Thymus (tissue), 11 donors: ENCODE measurements at regions not wholly inside any gene's neighbourhood (a gene's known extent, or its start where the extent isn't known, plus 50 kb on each side); places are given as distances from the start of the nearest gene placed in this dataset.

Source experiments
- DNase-seq, 9 donors: peaks; one replicate each; pipeline ENCODE4 v3.0.0-alpha.2; 2013; ENCODE audit warnings: low spot score in 9 of 9, low read depth in 6 of 9, missing footprints in 1 of 9
- H3K27ac ChIP-seq, 2 donors: one replicate each; pipeline ENCODE4 v1.5.1; 2013; ENCODE audit warnings: control low read depth in 1 of 2, low read depth in 1 of 2, low read length in 1 of 2, mild to moderate bottlenecking in 1 of 2, moderate library complexity in 1 of 2
- H3K27me3 ChIP-seq, 2 donors: one replicate each; pipeline ENCODE4 v1.5.1; 2013; ENCODE audit warnings: low read length in 1 of 2; ENCODE audit not compliant: control insufficient read depth in 2 of 2, insufficient read depth in 1 of 2
- H3K36me3 ChIP-seq, 2 donors: one replicate each; pipeline ENCODE4 v1.5.1; 2013; ENCODE audit warnings: low read length in 1 of 2, mild to moderate bottlenecking in 1 of 2, moderate library complexity in 1 of 2; ENCODE audit not compliant: control insufficient read depth in 2 of 2, insufficient read depth in 2 of 2
- H3K4me1 ChIP-seq, 2 donors: one replicate each; pipeline ENCODE4 v1.5.1; 2013; ENCODE audit warnings: low read length in 2 of 2; ENCODE audit not compliant: control insufficient read depth in 2 of 2, insufficient read depth in 2 of 2
- H3K4me3 ChIP-seq, 2 donors: one replicate each; pipeline ENCODE4 v1.5.1; 2013; ENCODE audit warnings: low read length in 2 of 2, control low read depth in 1 of 2, mild to moderate bottlenecking in 1 of 2
- H3K9me3 ChIP-seq, 2 donors: one replicate each; pipeline ENCODE4 v1.5.1; 2013; ENCODE audit warnings: low read length in 1 of 2, mild to moderate bottlenecking in 1 of 2; ENCODE audit not compliant: control insufficient read depth in 2 of 2, insufficient read depth in 1 of 2
- WGBS: extraction: QIAGEN DNeasy Blood & Tissue Kit; methylation state at CpG from one replicate; pipeline ENCODE4 v1.1.7; 2013; 5-methylcytosine and 5-hydroxymethylcytosine counted together
- donor health status: healthy.

GRCh38 chrX:4315891-4316290, 602.4 kb upstream of the PRKX start:
- no peaks in the 10 kb centered on the region for H3K36me3 ChIP-seq
- H3K27ac ChIP-seq: no peak overlapping the region
- no peaks in the 10 kb centered on the region for H3K9me3 ChIP-seq
- no peaks in the 10 kb centered on the region for H3K27me3 ChIP-seq
- no peaks in the 10 kb centered on the region for H3K4me1 ChIP-seq
- no peak for DNase-seq
- no peak overlapping the region for H3K4me3 ChIP-seq
- 94% methylated on average over 2 of the region's 2 CpGs for WGBS

- H3K4me1 ChIP-seq: no peaks in the 10 kb centered on the region
- H3K4me3 ChIP-seq: no peak overlapping the region
- DNase-seq: no peak
- no peaks in the 10 kb centered on the region for H3K27me3 ChIP-seq
- 94% methylated on average over 1 of the region's 1 CpG for WGBS
- no peaks in the 10 kb centered on the region for H3K36me3 ChIP-seq
- H3K9me3 ChIP-seq: no peaks in the 10 kb centered on the region
- no peak overlapping the region for H3K27ac ChIP-seq
Measured at GRCh38 chrX:4314586-4314985, 601.1 kb upstream of the PRKX start.

DNA sequence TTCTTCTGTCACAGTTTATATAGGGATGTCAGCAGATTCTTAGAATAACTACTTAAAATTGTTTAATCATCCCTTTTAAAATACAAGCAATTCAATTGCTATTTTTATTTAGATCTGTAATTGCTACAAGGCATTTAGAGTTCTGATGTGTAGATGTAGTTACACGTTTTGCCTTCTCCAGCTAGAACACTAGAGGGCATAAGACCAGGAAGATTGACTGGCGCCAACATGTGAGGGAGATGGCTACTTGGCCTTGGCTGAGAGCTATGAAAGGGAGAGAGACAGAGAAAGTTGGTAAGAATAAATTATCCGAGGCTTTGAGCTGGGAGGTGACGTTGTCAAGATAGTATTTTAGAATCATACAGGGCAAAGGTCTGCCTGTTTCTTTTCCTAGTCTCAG, 563.7 kb upstream of the PRKX start:
- DNase-seq: no peak
- H3K9me3 ChIP-seq: no peaks in the 10 kb centered on the region
- H3K36me3 ChIP-seq: no peaks in the 10 kb centered on the region
- H3K4me1 ChIP-seq: no peaks in the 10 kb centered on the region
- no peak overlapping the region for H3K27ac ChIP-seq
- no peak overlapping the region for H3K4me3 ChIP-seq
- 88% methylated on average over 4 of the region's 4 CpGs for WGBS
- H3K27me3 ChIP-seq: no peaks in the 10 kb centered on the region

DNA sequence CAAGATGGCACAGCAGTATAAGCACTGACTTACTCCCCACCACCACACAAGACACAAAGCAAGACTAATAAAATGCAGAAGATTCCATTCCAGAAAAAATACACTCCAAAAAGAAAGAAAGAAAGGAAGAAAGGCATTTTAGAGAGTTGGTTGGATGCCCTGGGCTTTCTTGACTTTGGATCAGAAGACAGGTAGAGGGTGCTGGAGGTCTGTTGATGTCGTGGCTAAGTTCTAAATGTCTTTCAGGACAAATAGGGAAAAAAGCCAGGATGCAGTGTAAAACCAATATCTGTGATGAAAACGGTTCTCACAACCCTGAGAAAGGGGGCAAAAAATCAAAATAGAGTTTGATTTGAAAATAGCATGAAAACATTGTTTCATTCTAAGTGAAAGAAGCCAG, 555.2 kb upstream of the PRKX start:
- DNase-seq: no peak
- Histone ChIP-seq H3K4me3 (no peak overlapping the region), H3K36me3 (no peaks in the 10 kb centered on the region), H3K4me1 (no peaks in the 10 kb centered on the region), H3K27me3 (no peaks in the 10 kb centered on the region), H3K9me3 (no peaks in the 10 kb centered on the region), H3K27ac (no peak overlapping the region)
- WGBS: 47% methylated on average over 2 of the region's 2 CpGs

DNA sequence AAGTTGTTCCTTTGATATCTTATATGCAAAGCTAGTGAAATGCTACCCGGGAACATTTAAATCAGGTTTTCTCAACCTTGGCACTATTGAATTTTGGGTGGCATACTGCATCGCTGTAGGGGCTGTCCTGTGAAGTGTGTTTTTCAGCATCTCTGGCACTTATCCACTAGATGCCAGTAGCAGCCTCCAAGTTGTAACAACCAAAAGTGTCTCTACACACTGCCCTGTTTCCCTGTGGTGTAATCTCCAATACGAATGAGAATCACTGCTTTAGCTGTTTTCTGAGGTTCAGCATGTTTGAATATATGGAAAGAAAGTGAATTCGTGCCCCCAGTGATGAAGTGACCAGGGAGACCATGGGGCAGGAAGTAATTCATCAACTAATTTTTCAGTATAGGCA, 551.6 kb upstream of the PRKX start:
- Histone ChIP-seq H3K4me3 (no peak overlapping the region), H3K36me3 (no peaks in the 10 kb centered on the region), H3K9me3 (no peaks in the 10 kb centered on the region), H3K27me3 (no peaks in the 10 kb centered on the region), H3K4me1 (no peaks in the 10 kb centered on the region), H3K27ac (no peak overlapping the region)
- DNase-seq: no peak
- 86% methylated on average over 4 of the region's 4 CpGs for WGBS

DNA sequence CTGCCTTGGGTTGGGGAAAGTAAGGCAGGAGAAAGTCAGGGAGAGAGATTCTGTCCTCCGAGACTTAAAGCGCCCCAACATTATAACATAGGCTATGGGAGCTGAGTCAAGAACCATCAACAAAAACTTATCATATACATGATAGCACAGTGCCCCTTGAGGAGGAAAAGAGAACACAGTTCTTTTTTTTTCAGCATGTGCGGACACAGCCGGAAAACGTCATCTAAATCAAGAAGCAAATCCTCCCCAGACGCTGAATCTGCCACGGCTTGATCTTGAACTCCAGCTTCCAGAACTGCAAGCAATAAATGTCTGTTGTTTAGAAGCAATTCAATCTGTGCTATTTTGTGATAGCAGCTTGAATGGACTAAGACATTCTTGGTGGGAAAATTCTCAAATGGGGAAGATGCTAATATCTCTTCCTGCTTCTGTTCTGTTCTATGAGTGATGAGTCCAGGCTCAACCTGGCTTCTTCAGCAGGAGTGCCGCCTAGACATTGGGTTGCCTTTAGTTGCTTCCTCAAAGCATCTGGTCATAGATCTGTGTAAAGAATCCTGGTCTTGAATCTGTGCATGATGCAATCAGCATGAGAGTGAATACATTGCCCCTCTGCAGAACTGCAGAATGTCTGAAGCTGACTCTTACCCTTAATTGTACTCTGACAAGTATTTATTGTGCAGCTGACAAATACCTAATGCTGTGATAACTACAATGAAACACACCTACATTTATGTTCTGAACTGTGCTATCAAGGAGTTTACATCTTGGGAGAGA, 549.8 kb upstream of the PRKX start:
- Histone ChIP-seq H3K4me3 (no peak overlapping the region), H3K36me3 (no peaks in the 10 kb centered on the region), H3K4me1 (no peaks in the 10 kb centered on the region), H3K27me3 (no peaks in the 10 kb centered on the region), H3K27ac (no peak overlapping the region), H3K9me3 (no peaks in the 10 kb centered on the region)
- DNase-seq: no peak
- 38% methylated on average over 8 of the region's 8 CpGs for WGBS

- no peak overlapping the region for H3K4me3 ChIP-seq
- no peak overlapping the region for H3K27ac ChIP-seq
- H3K36me3 ChIP-seq: no peaks in the 10 kb centered on the region
- H3K27me3 ChIP-seq: no peaks in the 10 kb centered on the region
- no peak for DNase-seq
- H3K4me1 ChIP-seq: no peaks in the 10 kb centered on the region
- 6% methylated on average over 2 of the region's 2 CpGs for WGBS
- H3K9me3 ChIP-seq: peaks cover 0 to 11% of the 10 kb centered on the region in 2 donors
Measured at GRCh38 chrX:4253092-4253491, 539.6 kb upstream of the PRKX start.

- Histone ChIP-seq H3K27me3 (no peaks in the 10 kb centered on the region), H3K27ac (no peak overlapping the region), H3K36me3 (no peaks in the 10 kb centered on the region), H3K9me3 (no peaks in the 10 kb centered on the region), H3K4me1 (no peaks in the 10 kb centered on the region), H3K4me3 (no peak overlapping the region)
- WGBS: 93% methylated on average over 8 of the region's 8 CpGs
- DNase-seq: no peak
Measured at GRCh38 chrX:4249401-4249800, 536.0 kb upstream of the PRKX start.

GRCh38 chrX:4243759-4244158, 530.3 kb upstream of the PRKX start:
- Histone ChIP-seq H3K27me3 (no peaks in the 10 kb centered on the region), H3K36me3 (no peaks in the 10 kb centered on the region), H3K4me1 (no peaks in the 10 kb centered on the region), H3K9me3 (no peaks in the 10 kb centered on the region), H3K27ac (no peak overlapping the region), H3K4me3 (no peak overlapping the region)
- WGBS: 98% methylated on average over 2 of the region's 2 CpGs
- DNase-seq: no peak
